OCI-LY7 (cell line): ENCODE measurements at regions not wholly inside any gene's neighbourhood (a gene's known extent, or its start where the extent isn't known, plus 50 kb on each side); places are given as distances from the start of the nearest gene placed in this dataset.
A peak's percentile ranks its signal among the peaks of the same experiment; 100 is the strongest.

ENCODE experiments used
- BruUV-seq: library from RNA; stranded (reverse); fragments of 400-500 nt; replicated peaks from 2 replicates; lab custom pipeline; 2021; lab: Mats Ljungman, UMichigan
- CTCF ChIA-PET: fragments of 300-600 bp; sonication (Branson Sonifier 250); formaldehyde crosslinking; loops from one replicate; lab custom pipeline; 2022; ENCODE audit warnings: antibody characterized with exemption; ENCODE audit not compliant: unreplicated experiment; lab: Charles Lee
- POLR2A ChIA-PET: fragments of 300-600 bp; sonication (Branson Sonifier 250); formaldehyde crosslinking; loops from one replicate; lab custom pipeline; 2022; ENCODE audit warnings: antibody characterized with exemption; lab: Charles Lee
- DNase-seq: peaks from one replicate; pipeline ENCODE4 v3.0.0-alpha.2; 2015; ENCODE audit warnings: low spot score
- H2AFZ ChIP-seq: fragments of 200-600 bp; sonication (generic), shearing (Covaris generic); 2 replicates; pipeline ENCODE4 v1.6.1; 2014; ENCODE audit warnings: mild to moderate bottlenecking, antibody characterized with exemption, low read length, moderate library complexity
- H3K27ac ChIP-seq: fragments of 200-600 bp; sonication (generic); 2 replicates; pipeline ENCODE4 v1.5.1; 2014; ENCODE audit warnings: mixed run types, low read depth, mild to moderate bottlenecking, moderate library complexity, low read length, inconsistent platforms; ENCODE audit not compliant: poor library complexity, severe bottlenecking
- H3K36me3 ChIP-seq: fragments of 200-600 bp; sonication (generic); 2 replicates; pipeline ENCODE4 v1.6.1; 2014; ENCODE audit warnings: mild to moderate bottlenecking, antibody characterized with exemption, low read length, moderate library complexity, mixed read lengths; ENCODE audit not compliant: insufficient read depth
- H3K4me1 ChIP-seq: fragments of 200-600 bp; sonication (generic); 2 replicates; pipeline ENCODE4 v1.5.1; 2014; ENCODE audit warnings: mild to moderate bottlenecking, low read length; ENCODE audit not compliant: insufficient read depth, poor library complexity, severe bottlenecking
- H3K4me2 ChIP-seq: fragments of 200-600 bp; sonication (generic); 2 replicates; pipeline ENCODE4 v1.6.1; 2014; ENCODE audit warnings: mild to moderate bottlenecking, low read length
- H3K4me3 ChIP-seq: fragments of 200-600 bp; sonication (generic); 2 replicates; pipeline ENCODE4 v1.5.1; 2014; ENCODE audit warnings: mild to moderate bottlenecking, low read depth, low read length; ENCODE audit not compliant: poor library complexity, severe bottlenecking
- H3K79me2 ChIP-seq: fragments of 200-600 bp; sonication (generic); 2 replicates; pipeline ENCODE4 v1.6.1; 2016; ENCODE audit warnings: low read depth, mild to moderate bottlenecking, low read length, moderate library complexity, mixed read lengths; ENCODE audit not compliant: insufficient read depth
- H3K9me2 ChIP-seq: fragments of 200-600 bp; sonication (generic); 2 replicates; pipeline ENCODE4 v1.6.1; 2016; ENCODE audit warnings: mild to moderate bottlenecking, low read length, mixed read lengths; ENCODE audit not compliant: insufficient read depth
- H3K9me3 ChIP-seq: fragments of 200-600 bp; sonication (generic); 2 replicates; pipeline ENCODE4 v1.6.1; 2014; ENCODE audit warnings: mild to moderate bottlenecking, mixed run types, low read length, mixed read lengths
- H4K20me1 ChIP-seq: fragments of 200-600 bp; sonication (generic); 2 replicates; pipeline ENCODE4 v1.6.1; 2014; ENCODE audit warnings: mild to moderate bottlenecking, antibody characterized with exemption, low read length, moderate library complexity, mixed read lengths; ENCODE audit not compliant: insufficient read depth
- EZH2phosphoT487 ChIP-seq: fragments of 200-600 bp; sonication (generic); IDR thresholded peaks from 2 replicates; pipeline ENCODE4 v1.6.1; 2018; ENCODE audit warnings: low read depth, borderline replicate concordance, mild to moderate bottlenecking, mixed run types, antibody characterized with exemption, low read length, moderate library complexity, mixed read lengths
- intact Hi-C: fragments of 100-400 bp; cut with micrococcal nuclease; formaldehyde crosslinking; loops from one replicate; pipeline ENCODE4 v1.10.0; 2022; ENCODE audit not compliant: unreplicated experiment
- TF ChIP-seq, protein P1 (sequence below): fragments of 200-600 bp; sonication (generic); conservative IDR thresholded peaks from 2 replicates; pipeline ENCODE4 v1.5.1; 2014; ENCODE audit warnings: mild to moderate bottlenecking, antibody characterized with exemption, low read length, moderate library complexity, mixed read lengths

DNA sequence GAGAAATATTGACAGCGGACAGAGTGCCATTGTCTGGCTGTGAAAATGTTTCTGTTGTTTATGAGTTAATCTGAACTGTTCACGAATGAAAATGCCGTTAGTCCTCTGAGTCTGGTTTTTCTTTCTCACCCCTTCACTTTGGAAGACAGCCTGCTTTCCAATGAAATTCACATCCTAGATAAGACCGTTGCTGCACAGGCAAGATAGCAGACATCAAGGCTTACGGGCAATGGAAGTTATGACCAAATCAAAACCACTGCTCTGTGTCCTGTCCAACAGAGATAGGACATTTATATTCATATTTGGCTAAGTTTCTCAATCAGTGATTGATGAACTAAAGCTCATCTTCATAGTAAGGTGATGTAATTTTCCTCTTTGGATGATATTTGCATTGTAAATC is 180.0 kb upstream of the DMAC1 start:
- no peaks in the 10 kb centered on the region for H3K9me2 ChIP-seq
- intact Hi-C loops: loop anchor here (5.0 to 10.0 kb wide), 3 partner anchors 182 to 1925 kb away; partner anchors contain the start of gene DMAC1
- no peak for DNase-seq
- no peaks in the 10 kb centered on the region for H3K79me2 ChIP-seq
- POLR2A ChIA-PET: interaction anchor here (0.7 to 1.3 kb wide), 2 partner anchors 9 to 159 kb away, joined by 3 read pairs; no protein-coding TSS in a partner anchor
- H3K9me3 ChIP-seq: no peaks in the 10 kb centered on the region
- no peaks in the 10 kb centered on the region for H4K20me1 ChIP-seq
- H3K4me2 ChIP-seq: no peak overlapping the region
- CTCF ChIA-PET: no interaction called here
- no peak overlapping the region for H3K27ac ChIP-seq
- no peaks in the 10 kb centered on the region; the same call in 1 of the 2 replicates for H3K36me3 ChIP-seq
- peaks cover 59% of the 10 kb centered on the region for H3K4me1 ChIP-seq
- BruUV-seq: no TSS peak
- peak overlapping the region; percentile 76; the same call in 1 of the 2 replicates for H2AFZ ChIP-seq
- TF ChIP-seq, protein P1, sequence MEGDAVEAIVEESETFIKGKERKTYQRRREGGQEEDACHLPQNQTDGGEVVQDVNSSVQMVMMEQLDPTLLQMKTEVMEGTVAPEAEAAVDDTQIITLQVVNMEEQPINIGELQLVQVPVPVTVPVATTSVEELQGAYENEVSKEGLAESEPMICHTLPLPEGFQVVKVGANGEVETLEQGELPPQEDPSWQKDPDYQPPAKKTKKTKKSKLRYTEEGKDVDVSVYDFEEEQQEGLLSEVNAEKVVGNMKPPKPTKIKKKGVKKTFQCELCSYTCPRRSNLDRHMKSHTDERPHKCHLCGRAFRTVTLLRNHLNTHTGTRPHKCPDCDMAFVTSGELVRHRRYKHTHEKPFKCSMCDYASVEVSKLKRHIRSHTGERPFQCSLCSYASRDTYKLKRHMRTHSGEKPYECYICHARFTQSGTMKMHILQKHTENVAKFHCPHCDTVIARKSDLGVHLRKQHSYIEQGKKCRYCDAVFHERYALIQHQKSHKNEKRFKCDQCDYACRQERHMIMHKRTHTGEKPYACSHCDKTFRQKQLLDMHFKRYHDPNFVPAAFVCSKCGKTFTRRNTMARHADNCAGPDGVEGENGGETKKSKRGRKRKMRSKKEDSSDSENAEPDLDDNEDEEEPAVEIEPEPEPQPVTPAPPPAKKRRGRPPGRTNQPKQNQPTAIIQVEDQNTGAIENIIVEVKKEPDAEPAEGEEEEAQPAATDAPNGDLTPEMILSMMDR: no peak
- TF ChIP-seq EZH2phosphoT487: no peak
- H3K4me3 ChIP-seq: no peak overlapping the region

DNA sequence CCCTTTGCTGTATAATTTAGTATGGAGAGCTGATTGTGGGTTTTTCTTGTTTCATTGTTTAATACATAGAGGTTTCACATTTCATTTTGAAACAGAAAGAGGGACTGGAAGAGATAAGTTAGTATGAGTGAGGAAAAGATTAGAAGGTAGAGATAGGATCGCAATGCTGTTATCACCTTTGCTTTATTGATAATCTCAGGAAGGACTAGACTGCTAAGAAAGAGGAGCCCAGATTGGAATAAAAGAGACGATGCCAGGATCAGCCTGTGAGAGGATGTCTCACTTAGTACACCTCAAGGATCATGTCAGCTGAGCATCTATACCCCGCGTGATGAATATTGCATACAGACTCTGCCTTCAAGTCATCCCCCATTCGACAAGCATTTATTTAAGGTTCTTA is 178.0 kb upstream of the DMAC1 start:
- no TSS peak for BruUV-seq
- intact Hi-C loops: loop anchor here (5.0 to 10.0 kb wide), 3 partner anchors 180 to 1927 kb away; partner anchors contain the start of gene DMAC1
- H3K4me2 ChIP-seq: peak overlapping the region; percentile 68
- peak overlapping the region; percentile 51; the same call in 1 of the 2 replicates for H2AFZ ChIP-seq
- no peaks in the 10 kb centered on the region for H3K9me2 ChIP-seq
- no peaks in the 10 kb centered on the region for H3K9me3 ChIP-seq
- TF ChIP-seq, protein P1: no peak
- no peak for TF ChIP-seq EZH2phosphoT487
- H3K4me3 ChIP-seq: no peak overlapping the region
- peaks cover 73% of the 10 kb centered on the region for H3K4me1 ChIP-seq
- ChIA-PET POLR2A (interaction anchor here (0.8 to 1.0 kb wide), 2 partner anchors 19 to 84 kb away, joined by 3 read pairs; no protein-coding TSS in a partner anchor), CTCF (no interaction called here)
- peak overlapping the region; percentile 93 for H3K27ac ChIP-seq
- H3K36me3 ChIP-seq: no peaks in the 10 kb centered on the region; the same call in 1 of the 2 replicates
- DNase-seq: no peak
- H4K20me1 ChIP-seq: no peaks in the 10 kb centered on the region
- no peaks in the 10 kb centered on the region for H3K79me2 ChIP-seq

DNA sequence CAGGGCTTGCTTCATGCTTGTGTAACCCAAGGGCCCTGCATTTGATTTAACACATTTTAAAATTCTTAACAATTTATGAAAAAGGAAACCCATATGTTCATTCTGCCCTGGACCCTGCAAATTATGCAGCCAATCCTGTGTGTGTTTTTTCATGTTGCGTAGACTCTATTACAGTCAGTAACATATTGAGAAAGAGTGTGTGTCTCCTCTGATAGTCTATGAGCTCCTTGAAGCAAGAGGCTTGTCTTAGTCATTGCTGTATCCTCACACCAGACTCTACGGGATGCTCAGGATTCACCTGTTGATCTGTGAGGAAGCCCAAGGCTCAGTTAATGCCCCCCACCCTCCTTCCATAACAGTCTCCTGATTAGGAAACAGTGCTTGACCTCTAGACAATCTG is 177.3 kb upstream of the DMAC1 start:
- Histone ChIP-seq H2AFZ (peak overlapping the region; percentile 51; the same call in 1 of the 2 replicates), H3K9me2 (no peaks in the 10 kb centered on the region), H4K20me1 (no peaks in the 10 kb centered on the region), H3K4me2 (peak overlapping the region; percentile 68), H3K4me3 (peak overlapping the region; percentile 25), H3K9me3 (no peaks in the 10 kb centered on the region), H3K36me3 (no peaks in the 10 kb centered on the region; the same call in 1 of the 2 replicates), H3K79me2 (no peaks in the 10 kb centered on the region), H3K4me1 (peaks cover 78% of the 10 kb centered on the region), H3K27ac (peak overlapping the region; percentile 93)
- TF ChIP-seq, protein P1: no peak
- TF ChIP-seq EZH2phosphoT487: no peak
- BruUV-seq: no TSS peak
- ChIA-PET POLR2A (interaction anchor here (0.6 to 1.4 kb wide), 4 partner anchors 10 to 102 kb away, joined by 3 to 4 read pairs (median 3); no protein-coding TSS in a partner anchor), CTCF (no interaction called here)
- intact Hi-C loops: loop anchor here (5.0 to 10.0 kb wide), 3 partner anchors 180 to 1928 kb away; partner anchors contain the start of gene DMAC1
- DNase-seq: peak; percentile 27
